ENCODE measurements at regions not wholly inside any gene's neighbourhood (a gene's known extent, or its start where the extent isn't known, plus 50 kb on each side); places are given as distances from the start of the nearest gene placed in this dataset.
A peak's percentile ranks its signal among the peaks of the same experiment; 100 is the strongest.

GRCh38 chr2:105576050-105576439 lies 168.7 kb upstream of the NCK2 start:
- Histone ChIP-seq H3K9me3 (ENCODE audit: control insufficient read depth in 1 of 2, insufficient read depth in 1 of 2, low read depth in 1 of 2, low read length in 2 of 2) (no peaks in the 10 kb centered on the region), H3K9me2 (ENCODE audit: insufficient read depth) (no peaks in the 10 kb centered on the region), H3K79me2 (ENCODE audit: insufficient read depth, low read length) (no peaks in the 10 kb centered on the region), H2AFZ (ENCODE audit: low read depth, low read length, poor library complexity, severe bottlenecking) (no peak overlapping the region), H3K4me2 (ENCODE audit: low read length) (no peak overlapping the region), H3K9ac (ENCODE audit: low read length) (no peak overlapping the region), H3K27me3 (ENCODE audit: insufficient read depth, low read length) (peaks cover 19% of the 10 kb centered on the region; the same call in 1 of the 2 replicates), H3K4me1 (ENCODE audit: control insufficient read depth in 1 of 2, insufficient read depth in 2 of 2, low read length in 2 of 2) (no peaks in the 10 kb centered on the region), H3K4me3 (replicated peaks in 1 of 2; ENCODE audit: low read depth in 1 of 2, low read length in 2 of 2) (no peak overlapping the region), H3K27ac (ENCODE audit: low read depth, low read length) (no peak overlapping the region), H3K36me3 (ENCODE audit: control insufficient read depth in 1 of 2, insufficient read depth in 2 of 2, low read length in 2 of 2) (no peaks in the 10 kb centered on the region), H4K20me1 (ENCODE audit: insufficient read depth) (no peaks in the 10 kb centered on the region)
- CTCF ChIA-PET, result interaction anchor here (0.7 to 1.0 kb wide), 3 partner anchors 188 to 522 kb away, joined by 3 to 4 read pairs (median 3); no protein-coding TSS in a partner anchor
- RAD21 ChIA-PET (ENCODE audit: low non-redundant PET in 1 of 2, low total read pairs in 2 of 2, uncharacterized antibody in 2 of 2, unreplicated experiment in 2 of 2), result no interaction called here
- no TSS peak for BruUV-seq (replicated peaks)
- TF ChIP-seq CTCF (IDR thresholded peaks at IDR 0.05 in 2 of 3, conservative IDR thresholded peaks at IDR 0.05 in 1 of 3; ENCODE audit: borderline replicate concordance in 1 of 3, insufficient read depth in 1 of 3, low read depth in 2 of 3, low read length in 2 of 3) (no peak), ZFX (IDR thresholded peaks at IDR 0.05) (no peak), CBX3 (IDR thresholded peaks at IDR 0.05; ENCODE audit: low read depth) (no peak), EZH2phosphoT487 (IDR thresholded peaks at IDR 0.05; ENCODE audit: borderline replicate concordance) (no peak)
- intact Hi-C loops (cut with micrococcal nuclease), result loop anchor here (1.0 to 5.0 kb wide), 4 partner anchors 311 to 1006 kb away; no protein-coding TSS in a partner anchor
- POLR2A ChIA-PET, result no interaction called here
- DNase-seq (ENCODE audit: low read depth, low spot score) (no peak), ATAC-seq (peak; percentile 45)

- POLR2A ChIA-PET, result no interaction called here
- H3K79me2 ChIP-seq (ENCODE audit: insufficient read depth, low read length), result no peaks in the 10 kb centered on the region
- CTCF ChIA-PET, result no interaction called here
- no peaks in the 10 kb centered on the region for H3K9me2 ChIP-seq (ENCODE audit: insufficient read depth)
- BruUV-seq (replicated peaks), result no TSS peak
- no peaks in the 10 kb centered on the region for H3K4me1 ChIP-seq (ENCODE audit: control insufficient read depth in 1 of 2, insufficient read depth in 2 of 2, low read length in 2 of 2)
- H2AFZ ChIP-seq (ENCODE audit: low read depth, low read length, poor library complexity, severe bottlenecking), result no peak overlapping the region
- H4K20me1 ChIP-seq (ENCODE audit: insufficient read depth), result no peaks in the 10 kb centered on the region
- no peak overlapping the region for H3K9ac ChIP-seq (ENCODE audit: low read length)
- H3K4me2 ChIP-seq (ENCODE audit: low read length), result no peak overlapping the region
- RAD21 ChIA-PET (ENCODE audit: low non-redundant PET in 1 of 2, low total read pairs in 2 of 2, uncharacterized antibody in 2 of 2, unreplicated experiment in 2 of 2), result no interaction called here
- no peak for TF ChIP-seq POLR2AphosphoS5 (IDR thresholded peaks at IDR 0.05; ENCODE audit: low read depth, low read length)
- H3K4me3 ChIP-seq (replicated peaks in 1 of 2; ENCODE audit: low read depth in 1 of 2, low read length in 2 of 2), result no peak overlapping the region
- no peaks in the 10 kb centered on the region for H3K9me3 ChIP-seq (ENCODE audit: control insufficient read depth in 1 of 2, insufficient read depth in 1 of 2, low read depth in 1 of 2, low read length in 2 of 2)
- no peak for ATAC-seq
- intact Hi-C loops (cut with micrococcal nuclease), result loop anchor here (1.0 to 5.0 kb wide), 4 partner anchors 312 to 1007 kb away; no protein-coding TSS in a partner anchor
- H3K27ac ChIP-seq (ENCODE audit: low read depth, low read length), result no peak overlapping the region
- peaks cover 20% of the 10 kb centered on the region; the same call in 1 of the 2 replicates for H3K27me3 ChIP-seq (ENCODE audit: insufficient read depth, low read length)
- DNase-seq (ENCODE audit: low read depth, low spot score), result no peak
- H3K36me3 ChIP-seq (ENCODE audit: control insufficient read depth in 1 of 2, insufficient read depth in 2 of 2, low read length in 2 of 2), result no peaks in the 10 kb centered on the region
Observed at GRCh38 chr2:105575499-105576025, 169.2 kb upstream of the NCK2 start.

All from HCT116 (cell line).